Loucy (cell line): ENCODE measurements at regions not wholly inside any gene's neighbourhood (a gene's known extent, or its start where the extent isn't known, plus 50 kb on each side); places are given as distances from the start of the nearest gene placed in this dataset.

ENCODE experiments used
- H2AFZ ChIP-seq: fragments of 200-600 bp; sonication (generic); 2 replicates; pipeline ENCODE4 v1.6.0; 2016; ENCODE audit warnings: antibody characterized with exemption, mild to moderate bottlenecking, low read length, moderate library complexity
- H3F3A ChIP-seq: fragments of 200-600 bp; 2 replicates; pipeline ENCODE4 v1.6.0; 2016; ENCODE audit warnings: antibody characterized with exemption, low read depth, mild to moderate bottlenecking
- H3K27me3 ChIP-seq: fragments of 200-600 bp; sonication (generic); 2 replicates; pipeline ENCODE4 v1.6.1; 2014; ENCODE audit warnings: low read length, mild to moderate bottlenecking; ENCODE audit not compliant: insufficient read depth, poor library complexity, severe bottlenecking
- H3K36me3 ChIP-seq: fragments of 200-600 bp; sonication (generic); 2 replicates; pipeline ENCODE4 v1.6.1; 2016; ENCODE audit warnings: low read length; ENCODE audit not compliant: insufficient read depth
- H3K4me1 ChIP-seq: fragments of 200-600 bp; sonication (generic); 2 replicates; pipeline ENCODE4 v1.5.1; 2014; ENCODE audit warnings: low read length, mild to moderate bottlenecking; ENCODE audit not compliant: insufficient read depth, poor library complexity, severe bottlenecking
- H3K4me2 ChIP-seq: fragments of 200-600 bp; sonication (generic); 2 replicates; pipeline ENCODE4 v1.6.0; 2014; ENCODE audit warnings: antibody characterized with exemption, low read length, low read depth, mild to moderate bottlenecking; ENCODE audit not compliant: poor library complexity, severe bottlenecking
- H3K4me3 ChIP-seq: fragments of 200-600 bp; sonication (generic); 2 replicates; pipeline ENCODE4 v1.5.1; 2014; ENCODE audit warnings: low read length, mild to moderate bottlenecking, mixed read lengths; ENCODE audit not compliant: poor library complexity, severe bottlenecking
- H3K79me2 ChIP-seq: fragments of 200-600 bp; sonication (generic); 2 replicates; pipeline ENCODE4 v1.6.1; 2014; ENCODE audit warnings: low read length; ENCODE audit not compliant: insufficient read depth
- H3K9ac ChIP-seq: fragments of 200-600 bp; sonication (generic); 2 replicates; pipeline ENCODE4 v1.6.0; 2014; ENCODE audit warnings: mild to moderate bottlenecking, low read depth, low read length, moderate library complexity; ENCODE audit not compliant: poor library complexity, severe bottlenecking
- H3K9me2 ChIP-seq: fragments of 200-600 bp; sonication (generic); replicated peaks from 2 replicates; pipeline ENCODE4 v1.6.1; 2016; ENCODE audit warnings: low read depth, low read length, mixed read lengths
- H3K9me3 ChIP-seq: fragments of 200-600 bp; sonication (generic); 2 replicates; pipeline ENCODE4 v1.6.1; 2014; ENCODE audit warnings: mild to moderate bottlenecking, antibody characterized with exemption, low read length, low read depth; ENCODE audit not compliant: insufficient read depth
- H4K20me1 ChIP-seq: fragments of 200-600 bp; sonication (generic); 2 replicates; pipeline ENCODE4 v1.6.0; 2014; ENCODE audit warnings: antibody characterized with exemption, low read length, mild to moderate bottlenecking; ENCODE audit not compliant: insufficient read depth, poor library complexity, severe bottlenecking
- EZH2phosphoT487 ChIP-seq: fragments of 200-600 bp; IDR thresholded peaks from 2 replicates; pipeline ENCODE4 v1.6.1; 2018; ENCODE audit warnings: antibody characterized with exemption, mild to moderate bottlenecking, moderate library complexity, borderline replicate concordance
- TF ChIP-seq, protein P1 (sequence below): fragments of 200-600 bp; sonication (generic); conservative IDR thresholded peaks from 2 replicates; pipeline ENCODE4 v1.5.1; 2014; ENCODE audit warnings: mild to moderate bottlenecking, antibody characterized with exemption, low read length

DNA sequence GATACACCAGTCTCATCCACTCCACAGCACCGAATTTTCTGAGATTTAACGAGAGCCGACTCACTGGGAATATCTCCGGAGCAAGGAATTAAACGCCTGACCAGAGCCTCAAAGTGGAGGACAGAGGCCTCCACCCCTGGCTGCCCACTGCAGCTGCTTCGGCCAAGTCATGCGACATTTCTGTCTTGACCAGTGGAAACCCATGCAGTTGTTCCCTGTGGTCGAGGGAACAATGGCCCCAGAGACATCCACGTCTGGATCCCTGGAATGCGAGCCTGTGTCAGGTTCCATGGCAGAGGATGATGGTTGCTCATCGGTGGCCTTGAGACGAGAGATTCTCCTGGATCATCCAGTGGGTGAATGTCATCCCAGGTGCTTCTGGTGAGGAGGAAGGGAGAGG lies 65.7 kb upstream of the INSIG1 start:
- no peak for TF ChIP-seq EZH2phosphoT487
- TF ChIP-seq, protein P1, sequence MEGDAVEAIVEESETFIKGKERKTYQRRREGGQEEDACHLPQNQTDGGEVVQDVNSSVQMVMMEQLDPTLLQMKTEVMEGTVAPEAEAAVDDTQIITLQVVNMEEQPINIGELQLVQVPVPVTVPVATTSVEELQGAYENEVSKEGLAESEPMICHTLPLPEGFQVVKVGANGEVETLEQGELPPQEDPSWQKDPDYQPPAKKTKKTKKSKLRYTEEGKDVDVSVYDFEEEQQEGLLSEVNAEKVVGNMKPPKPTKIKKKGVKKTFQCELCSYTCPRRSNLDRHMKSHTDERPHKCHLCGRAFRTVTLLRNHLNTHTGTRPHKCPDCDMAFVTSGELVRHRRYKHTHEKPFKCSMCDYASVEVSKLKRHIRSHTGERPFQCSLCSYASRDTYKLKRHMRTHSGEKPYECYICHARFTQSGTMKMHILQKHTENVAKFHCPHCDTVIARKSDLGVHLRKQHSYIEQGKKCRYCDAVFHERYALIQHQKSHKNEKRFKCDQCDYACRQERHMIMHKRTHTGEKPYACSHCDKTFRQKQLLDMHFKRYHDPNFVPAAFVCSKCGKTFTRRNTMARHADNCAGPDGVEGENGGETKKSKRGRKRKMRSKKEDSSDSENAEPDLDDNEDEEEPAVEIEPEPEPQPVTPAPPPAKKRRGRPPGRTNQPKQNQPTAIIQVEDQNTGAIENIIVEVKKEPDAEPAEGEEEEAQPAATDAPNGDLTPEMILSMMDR, result no peak
- peaks cover 11% of the 10 kb centered on the region for H3K4me1 ChIP-seq
- no peak overlapping the region for H3K4me2 ChIP-seq
- no peaks in the 10 kb centered on the region for H3K79me2 ChIP-seq
- H3K36me3 ChIP-seq, result no peaks in the 10 kb centered on the region
- no peak overlapping the region for H2AFZ ChIP-seq
- H4K20me1 ChIP-seq, result no peaks in the 10 kb centered on the region
- no peaks in the 10 kb centered on the region for H3F3A ChIP-seq
- H3K9ac ChIP-seq, result no peak overlapping the region
- no peaks in the 10 kb centered on the region for H3K9me3 ChIP-seq
- H3K27me3 ChIP-seq, result no peaks in the 10 kb centered on the region
- H3K4me3 ChIP-seq, result no peak overlapping the region
- H3K9me2 ChIP-seq, result no peaks in the 10 kb centered on the region

DNA sequence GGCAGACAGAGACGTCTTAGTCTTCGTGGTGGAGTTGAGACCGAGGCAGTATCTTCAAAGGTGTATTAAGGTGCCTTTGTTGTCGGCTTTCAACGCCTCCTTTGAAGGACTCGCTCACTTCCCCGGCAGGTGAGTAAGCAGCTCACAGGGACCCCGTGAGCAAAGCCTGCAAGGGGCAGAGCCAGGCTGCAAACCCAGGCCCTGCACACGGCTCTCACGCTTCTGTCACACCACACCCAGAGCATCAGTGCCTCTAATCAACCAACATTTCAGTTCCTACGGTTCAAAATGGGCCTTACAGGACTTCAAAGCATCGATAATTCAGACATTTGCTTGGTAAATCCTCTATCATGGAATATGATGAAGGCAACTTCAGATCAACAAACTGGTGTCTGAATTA lies 64.8 kb upstream of the INSIG1 start:
- Histone ChIP-seq H3K4me3 (no peak overlapping the region), H3K4me1 (peaks cover 21% of the 10 kb centered on the region), H2AFZ (no peak overlapping the region), H3K9me3 (no peaks in the 10 kb centered on the region), H3F3A (no peaks in the 10 kb centered on the region), H3K79me2 (no peaks in the 10 kb centered on the region), H3K4me2 (no peak overlapping the region), H3K36me3 (no peaks in the 10 kb centered on the region), H4K20me1 (no peaks in the 10 kb centered on the region), H3K9ac (no peak overlapping the region), H3K9me2 (no peaks in the 10 kb centered on the region), H3K27me3 (no peaks in the 10 kb centered on the region)
- TF ChIP-seq EZH2phosphoT487, result no peak
- TF ChIP-seq, protein P1, result no peak

DNA sequence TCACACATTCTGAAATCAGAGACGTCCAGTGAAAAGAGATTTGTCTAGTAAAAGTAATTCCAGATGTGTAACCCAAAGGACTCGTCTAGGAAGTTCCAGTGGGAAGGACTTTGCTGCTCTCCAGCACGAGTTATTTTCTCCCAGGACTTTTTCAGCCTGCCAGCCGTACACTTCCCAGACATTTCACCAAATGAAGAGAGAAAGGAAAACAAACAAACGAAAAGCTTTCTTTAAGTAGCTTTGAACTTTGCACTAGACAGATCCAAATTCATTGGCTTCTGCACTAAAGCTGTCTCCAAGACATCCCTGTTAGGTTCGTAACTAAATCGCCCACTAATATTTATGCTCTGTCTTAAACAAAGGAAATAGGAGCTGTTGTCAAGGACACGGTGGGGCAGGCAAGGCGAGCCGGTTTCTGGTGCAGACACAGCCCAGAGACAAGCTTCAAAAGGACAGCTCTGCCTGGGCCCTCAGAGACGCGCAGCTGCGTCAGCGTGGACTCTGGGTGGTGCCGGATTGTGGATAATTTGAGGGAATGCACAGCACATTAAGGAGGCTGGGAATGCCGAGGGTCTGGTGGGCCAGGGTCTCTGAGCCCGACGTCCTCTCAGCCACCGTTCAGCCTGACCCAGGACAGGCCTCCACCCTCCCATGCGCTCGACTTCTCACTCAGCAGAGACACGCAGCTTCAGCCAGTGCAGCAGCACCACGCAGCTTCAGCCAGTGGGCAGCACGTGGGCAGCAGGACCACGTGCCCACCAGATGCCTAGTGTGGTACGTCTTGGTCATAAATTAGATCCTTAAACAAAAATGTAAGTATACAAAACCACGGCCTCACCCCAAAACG lies 64.1 kb upstream of the INSIG1 start:
- Histone ChIP-seq H3K4me2 (no peak overlapping the region), H3K4me1 (peaks cover 25% of the 10 kb centered on the region), H3K79me2 (no peaks in the 10 kb centered on the region), H3K9me3 (no peaks in the 10 kb centered on the region), H3F3A (no peaks in the 10 kb centered on the region), H4K20me1 (no peaks in the 10 kb centered on the region), H3K4me3 (no peak overlapping the region), H3K9ac (no peak overlapping the region), H2AFZ (no peak overlapping the region), H3K9me2 (no peaks in the 10 kb centered on the region), H3K27me3 (no peaks in the 10 kb centered on the region), H3K36me3 (no peaks in the 10 kb centered on the region)
- TF ChIP-seq, protein P1, result no peak
- TF ChIP-seq EZH2phosphoT487, result no peak
